Muscle layer of duodenum (tissue), 2 donors: ENCODE measurements at regions not wholly inside any gene's neighbourhood (a gene's known extent, or its start where the extent isn't known, plus 50 kb on each side); places are given as distances from the start of the nearest gene placed in this dataset.

ENCODE experiments used
- H3K27ac ChIP-seq: one replicate; pipeline ENCODE4 v1.7.0; 2013; ENCODE audit warnings: mild to moderate bottlenecking, low read length
- H3K27me3 ChIP-seq: one replicate; pipeline ENCODE4 v1.7.0; 2013; ENCODE audit warnings: low read depth, mild to moderate bottlenecking, control low read depth, low read length
- H3K36me3 ChIP-seq, 2 donors: one replicate each; pipeline ENCODE4 v1.7.0; 2013; ENCODE audit warnings: low read length in 2 of 2, control low read depth in 1 of 2, mild to moderate bottlenecking in 1 of 2; ENCODE audit not compliant: insufficient read depth in 2 of 2, control insufficient read depth in 1 of 2
- H3K4me1 ChIP-seq, 2 donors: one replicate each; pipeline ENCODE4 v1.7.0; 2013; ENCODE audit warnings: low read length in 2 of 2, mild to moderate bottlenecking in 2 of 2, control low read depth in 1 of 2, moderate library complexity in 1 of 2; ENCODE audit not compliant: insufficient read depth in 2 of 2, control insufficient read depth in 1 of 2
- H3K4me3 ChIP-seq, 2 donors: one replicate each; pipeline ENCODE4 v1.7.0; 2013; ENCODE audit warnings: low read length in 2 of 2, low read depth in 1 of 2, mild to moderate bottlenecking in 1 of 2
- H3K9me3 ChIP-seq, 2 donors: one replicate each; pipeline ENCODE4 v1.7.0; 2013; ENCODE audit warnings: low read length in 2 of 2, control low read depth in 1 of 2, mild to moderate bottlenecking in 1 of 2; ENCODE audit not compliant: control insufficient read depth in 1 of 2
- donor health status: healthy.

DNA sequence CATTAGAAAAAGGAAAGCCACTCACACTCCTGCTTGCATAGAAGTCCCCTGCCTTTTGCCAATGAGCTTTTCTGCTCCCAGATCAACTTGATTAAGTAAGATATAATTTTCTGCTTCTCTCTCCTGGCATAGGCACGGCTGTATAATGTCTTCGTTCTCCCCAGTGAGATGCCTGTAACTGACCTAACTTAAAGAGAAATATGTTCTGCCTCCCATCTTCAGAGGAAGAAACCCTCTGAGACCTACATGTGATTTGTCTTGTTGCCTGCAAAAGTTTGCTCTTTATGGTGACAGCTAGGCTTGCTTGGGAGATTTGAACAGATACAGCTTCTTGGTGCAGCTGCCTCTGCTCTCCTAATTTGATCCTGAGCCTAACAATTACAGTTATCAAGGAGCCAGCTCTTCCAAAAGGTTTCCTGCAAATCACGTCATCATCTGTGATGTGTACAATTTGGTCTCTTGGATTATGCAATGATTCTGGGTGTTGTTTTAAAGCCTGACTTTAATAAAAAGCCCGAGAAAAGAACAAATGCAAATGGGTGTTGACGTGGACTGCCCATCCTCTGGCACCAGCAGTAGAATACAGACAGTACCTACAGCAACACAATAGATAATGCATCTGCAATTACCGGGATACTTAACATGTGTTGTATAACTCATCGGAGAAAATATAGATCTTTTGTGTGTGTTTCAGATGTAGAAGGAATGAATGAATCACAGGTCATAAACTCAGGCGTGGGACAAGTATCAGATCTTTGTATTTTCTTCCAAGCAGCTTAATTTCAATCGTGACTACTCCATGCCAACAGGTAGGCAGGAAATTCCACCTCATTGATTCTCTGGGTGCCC is 76.2 kb upstream of the KAZN start:
- Histone ChIP-seq H3K9me3 (no peaks in the 10 kb centered on the region), H3K4me1 (peaks cover 0 to 10% of the 10 kb centered on the region in 2 donors), H3K4me3 (no peak overlapping the region), H3K27me3 (no peaks in the 10 kb centered on the region), H3K36me3 (no peaks in the 10 kb centered on the region), H3K27ac (peak overlapping the region; percentile 50)

DNA sequence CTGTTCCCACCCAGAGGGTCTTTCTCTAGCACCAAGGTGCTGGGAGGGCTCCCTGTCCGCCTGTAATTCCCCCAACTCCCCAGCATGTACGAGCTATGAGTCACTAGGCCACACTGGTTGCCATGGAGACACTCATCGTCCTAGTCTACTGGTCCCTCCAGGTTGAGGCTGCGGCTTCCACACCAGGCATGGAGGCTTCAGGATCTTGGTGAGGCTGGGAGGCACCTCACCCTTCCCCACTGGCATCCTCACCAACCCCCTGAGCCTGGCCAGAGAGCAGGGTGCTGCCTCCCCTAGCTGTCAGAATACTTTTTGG is 75.6 kb upstream of the KAZN start:
- no peaks in the 10 kb centered on the region for H3K36me3 ChIP-seq
- peaks cover 0 to 5% of the 10 kb centered on the region in 2 donors for H3K4me1 ChIP-seq
- peak overlapping the region; percentile 0 for H3K27ac ChIP-seq
- no peaks in the 10 kb centered on the region for H3K9me3 ChIP-seq
- H3K27me3 ChIP-seq, result no peaks in the 10 kb centered on the region
- H3K4me3 ChIP-seq, result no peak overlapping the region

DNA sequence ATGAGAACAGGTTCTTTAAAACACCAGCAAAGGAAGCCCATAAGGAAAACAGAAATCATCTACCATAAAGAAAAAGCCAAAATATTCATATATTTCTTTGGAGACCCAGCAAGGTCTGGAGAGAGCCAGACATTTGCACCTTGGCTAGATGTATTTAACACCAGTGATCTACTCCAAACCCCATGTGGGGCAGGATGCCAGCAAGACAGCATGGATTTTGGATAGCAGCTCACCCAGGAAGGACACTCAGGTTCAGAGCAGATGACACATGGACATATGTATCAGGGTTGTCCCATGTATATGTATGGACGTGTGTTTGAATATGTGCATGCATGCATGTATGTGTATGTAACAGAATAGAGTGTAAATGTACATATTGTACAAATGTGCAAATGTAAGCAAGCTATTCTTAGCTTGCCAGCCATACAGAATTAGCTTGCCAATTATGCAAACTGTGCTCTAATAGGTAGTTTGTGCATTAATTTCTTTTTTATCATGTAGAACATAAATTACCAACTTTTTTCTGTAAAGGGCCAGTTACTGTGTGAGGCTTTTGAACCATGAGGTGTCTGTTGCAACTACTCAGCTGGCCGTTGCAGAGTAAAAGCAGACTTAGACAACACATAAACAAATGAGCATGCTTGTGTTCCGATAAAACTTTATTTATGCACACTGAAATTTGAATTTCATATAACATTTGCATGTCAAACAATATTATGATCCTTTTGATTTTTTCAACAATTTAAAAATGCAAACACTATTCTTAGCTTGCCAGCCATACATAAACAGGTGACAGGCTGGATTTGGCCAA is 73.5 kb upstream of the KAZN start:
- Histone ChIP-seq H3K27ac (no peak overlapping the region), H3K9me3 (no peaks in the 10 kb centered on the region), H3K27me3 (no peaks in the 10 kb centered on the region)

DNA sequence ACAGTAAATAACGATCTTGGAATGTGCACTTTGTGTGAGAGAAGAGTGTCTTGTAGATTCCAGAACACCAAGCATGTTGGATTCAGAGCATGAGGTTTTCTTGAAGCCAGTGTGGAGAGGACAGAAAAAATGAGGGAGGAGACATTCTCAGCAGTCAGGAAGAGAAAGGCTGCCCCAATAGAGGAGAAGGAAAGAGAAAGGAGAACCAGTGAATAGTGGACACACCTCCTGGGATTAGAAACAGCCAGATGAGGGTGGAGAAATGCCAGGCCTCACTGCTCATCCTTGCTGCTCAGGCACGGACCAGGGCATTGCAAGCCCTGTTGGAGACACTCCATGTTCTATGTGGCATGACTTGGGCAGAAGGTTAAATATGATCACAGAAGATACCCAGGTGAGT is 69.0 kb upstream of the KAZN start:
- no peak overlapping the region for H3K4me3 ChIP-seq
- H3K27ac ChIP-seq, result no peak overlapping the region
- no peaks in the 10 kb centered on the region for H3K9me3 ChIP-seq
- no peaks in the 10 kb centered on the region for H3K27me3 ChIP-seq
- H3K4me1 ChIP-seq, result no peaks in the 10 kb centered on the region
- H3K36me3 ChIP-seq, result no peaks in the 10 kb centered on the region

More for the DNA sequence above, 73.5 kb upstream of the KAZN start:
- H3K4me3 ChIP-seq, result no peak overlapping the region
- no peaks in the 10 kb centered on the region for H3K36me3 ChIP-seq
- peaks cover 0 to 4% of the 10 kb centered on the region in 2 donors for H3K4me1 ChIP-seq

DNA sequence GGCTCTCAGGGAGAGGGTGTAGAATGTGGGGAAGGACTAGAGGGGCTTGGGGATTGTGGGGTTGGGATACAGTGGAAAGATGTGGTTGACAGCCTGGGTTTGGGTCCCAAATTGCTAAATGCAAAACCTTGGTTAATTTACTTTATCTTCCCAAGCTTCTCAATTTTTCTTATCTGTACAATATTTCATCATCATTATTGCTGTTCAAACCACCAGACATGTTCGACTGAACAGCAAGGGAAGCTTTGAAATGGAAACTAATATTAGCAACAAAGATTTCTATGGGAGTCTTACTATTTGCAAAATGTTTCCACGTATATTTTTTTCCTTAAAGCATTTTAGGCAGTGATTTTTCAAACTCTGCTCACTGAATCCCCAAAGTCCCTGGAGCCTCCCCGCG is 67.0 kb upstream of the KAZN start:
- Histone ChIP-seq H3K27me3 (no peaks in the 10 kb centered on the region), H3K27ac (no peak overlapping the region), H3K4me3 (no peak overlapping the region), H3K36me3 (no peaks in the 10 kb centered on the region), H3K9me3 (no peaks in the 10 kb centered on the region), H3K4me1 (no peaks in the 10 kb centered on the region)

DNA sequence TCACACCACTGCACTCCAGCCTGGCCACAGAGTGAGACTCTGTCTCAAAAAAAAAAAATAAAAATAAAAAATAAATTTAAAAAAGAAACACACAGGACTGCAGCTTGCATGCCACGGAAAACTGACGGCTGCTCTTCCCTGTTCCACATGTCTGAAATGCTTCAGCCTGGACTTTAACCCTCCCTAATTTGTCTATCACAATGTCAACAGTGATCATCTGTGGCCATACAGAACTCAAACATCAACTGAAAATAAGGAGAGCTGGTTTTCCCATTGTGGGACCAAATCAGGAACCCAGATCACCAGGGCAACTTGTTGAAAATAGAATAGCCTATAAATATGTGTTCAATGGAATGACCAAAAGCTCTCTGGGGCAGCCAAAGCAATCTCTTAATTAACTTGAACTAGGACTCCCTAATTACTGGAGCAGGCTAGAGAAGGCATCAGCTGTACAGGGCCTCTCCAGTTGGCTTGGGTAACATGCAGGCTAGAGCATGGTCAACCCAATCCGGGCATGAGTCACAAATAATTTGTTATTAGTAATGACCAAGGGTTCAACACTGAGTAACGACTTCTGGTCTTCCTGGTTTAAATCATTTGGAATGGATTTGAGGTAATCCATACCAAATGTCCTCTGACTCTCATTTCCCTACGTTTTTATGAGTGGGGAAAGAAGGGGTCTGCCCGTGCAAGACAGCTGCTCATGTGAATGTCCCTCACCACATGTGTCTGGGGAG is 62.7 kb upstream of the KAZN start:
- Histone ChIP-seq H3K36me3 (no peaks in the 10 kb centered on the region), H3K27ac (no peak overlapping the region), H3K9me3 (no peaks in the 10 kb centered on the region), H3K4me1 (no peaks in the 10 kb centered on the region), H3K4me3 (no peak overlapping the region), H3K27me3 (no peaks in the 10 kb centered on the region)

DNA sequence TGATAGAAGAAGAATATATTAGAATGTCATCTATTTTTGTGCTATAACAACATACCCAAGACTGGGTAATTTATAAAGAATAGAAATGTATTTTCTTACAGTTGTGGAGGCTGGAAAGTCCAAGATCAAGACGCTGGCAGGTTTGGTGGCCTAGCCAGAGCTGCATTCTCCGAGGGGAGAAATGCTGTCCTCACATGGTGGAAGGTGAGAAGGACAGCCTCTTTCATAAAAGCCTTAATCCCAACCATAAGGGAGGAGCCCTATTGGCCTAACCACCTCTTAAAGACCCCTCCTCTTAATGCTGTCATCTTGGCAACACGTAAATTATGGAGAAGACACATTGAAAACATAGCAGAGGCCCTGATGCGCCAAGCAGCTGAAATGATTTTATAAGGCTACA is 60.1 kb upstream of the KAZN start:
- no peak overlapping the region for H3K27ac ChIP-seq
- no peaks in the 10 kb centered on the region for H3K4me1 ChIP-seq
- no peaks in the 10 kb centered on the region for H3K27me3 ChIP-seq
- no peaks in the 10 kb centered on the region for H3K36me3 ChIP-seq
- H3K9me3 ChIP-seq, result no peaks in the 10 kb centered on the region
- H3K4me3 ChIP-seq, result no peak overlapping the region

DNA sequence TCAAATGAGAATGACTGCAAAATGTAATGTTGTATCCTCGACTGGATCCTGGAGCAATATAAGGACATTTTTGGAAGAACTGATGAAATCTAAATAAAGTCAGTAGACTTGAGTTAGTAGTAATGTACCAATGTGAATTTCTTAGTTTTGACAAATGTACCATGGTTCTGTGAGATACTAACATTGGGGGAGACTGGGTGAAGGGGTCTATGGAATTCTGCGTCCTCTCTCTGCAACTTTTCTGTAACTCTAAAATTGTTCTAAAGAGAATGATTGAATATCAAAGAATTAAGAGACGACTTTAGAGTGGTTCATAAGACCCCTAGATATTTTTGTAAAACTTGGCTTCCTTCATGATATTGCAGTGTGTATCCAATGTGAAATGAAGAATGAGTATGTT is 59.2 kb upstream of the KAZN start:
- Histone ChIP-seq H3K4me1 (no peaks in the 10 kb centered on the region), H3K27me3 (no peaks in the 10 kb centered on the region)

DNA sequence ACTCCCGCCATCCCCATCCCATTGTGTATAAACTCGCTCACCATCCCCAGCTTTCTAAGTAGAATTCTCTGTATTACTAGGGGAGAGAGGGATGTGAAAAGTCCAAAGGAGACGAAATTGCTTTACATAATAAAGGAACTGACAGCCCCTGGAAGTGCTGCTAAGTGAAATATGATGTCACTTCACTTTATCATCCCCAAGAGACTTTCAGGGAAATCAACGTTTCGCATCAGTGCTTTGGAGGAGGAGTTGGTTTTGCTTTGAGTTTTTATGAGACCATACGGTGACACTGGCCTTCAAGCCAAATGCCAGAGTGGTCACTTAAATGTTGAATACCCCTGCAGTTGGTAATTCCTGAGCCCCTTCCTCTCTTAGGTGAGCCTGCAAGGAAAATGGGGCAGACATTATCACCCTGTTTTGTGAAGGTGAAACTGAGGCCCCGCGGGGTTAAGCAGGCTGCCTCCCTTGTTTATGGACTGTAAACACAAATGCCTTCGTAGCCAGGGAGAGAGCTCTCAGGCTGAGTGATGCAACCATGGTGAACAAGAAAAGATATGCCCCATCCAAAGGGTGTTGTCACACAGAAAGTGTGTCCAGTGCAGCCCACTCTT is 58.4 kb upstream of the KAZN start:
- Histone ChIP-seq H3K27me3 (no peaks in the 10 kb centered on the region), H3K4me3 (no peak overlapping the region), H3K4me1 (no peaks in the 10 kb centered on the region), H3K9me3 (no peaks in the 10 kb centered on the region), H3K27ac (no peak overlapping the region), H3K36me3 (no peaks in the 10 kb centered on the region)

More for the DNA sequence above, 59.2 kb upstream of the KAZN start:
- Histone ChIP-seq H3K36me3 (no peaks in the 10 kb centered on the region), H3K9me3 (no peaks in the 10 kb centered on the region), H3K4me3 (no peak overlapping the region), H3K27ac (no peak overlapping the region)

DNA sequence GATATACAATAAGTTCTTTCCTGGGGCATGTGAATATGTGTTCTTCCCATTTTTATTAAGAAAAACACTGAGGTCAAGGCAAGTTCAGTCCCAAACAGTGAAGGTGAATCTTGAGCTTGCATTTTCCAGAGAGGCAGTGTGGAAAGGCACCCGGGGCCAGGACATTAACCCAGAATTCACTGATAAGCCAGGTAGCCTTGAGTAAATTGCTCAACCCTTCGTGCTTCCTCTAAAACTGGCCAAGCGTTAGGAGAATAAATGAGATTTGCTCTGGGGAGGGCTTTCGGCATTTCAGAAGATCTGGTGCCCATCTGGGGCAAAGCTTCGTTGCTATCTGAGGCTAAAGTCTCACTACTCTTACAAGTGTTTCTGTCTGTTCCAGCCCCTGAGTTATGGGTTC is 57.1 kb upstream of the KAZN start:
- Histone ChIP-seq H3K9me3 (peaks cover 0 to 7% of the 10 kb centered on the region in 2 donors), H3K4me1 (no peaks in the 10 kb centered on the region), H3K36me3 (no peaks in the 10 kb centered on the region), H3K27me3 (no peaks in the 10 kb centered on the region), H3K4me3 (no peak overlapping the region), H3K27ac (no peak overlapping the region)
